ENCODE measurements at regions not wholly inside any gene's neighbourhood (a gene's known extent, or its start where the extent isn't known, plus 50 kb on each side); places are given as distances from the start of the nearest gene placed in this dataset.
"Not testable (repeated sequence)": the region's sequence is repeated elsewhere in the genome, so short reads cannot be mapped to it uniquely, and the experiment has no call there.

GRCh38 chr13:61215116-61215515 lies 200.5 kb downstream of the PCDH20 start:
- DNase-seq (ENCODE audit: low spot score): no peak

GRCh38 chr13:61214551-61214950 lies 201.1 kb downstream of the PCDH20 start:
- no peak for DNase-seq (ENCODE audit: low spot score)

- not testable (repeated sequence) for DNase-seq (ENCODE audit: low spot score)
Measured at GRCh38 chr13:61205898-61206297, 209.8 kb downstream of the PCDH20 start.

- no peak for DNase-seq (ENCODE audit: low spot score)
Measured at GRCh38 chr13:61204025-61204424, 211.6 kb downstream of the PCDH20 start.

GRCh38 chr13:61202042-61202441 lies 213.6 kb downstream of the PCDH20 start:
- DNase-seq (ENCODE audit: low spot score): no peak

GRCh38 chr13:61192826-61193225 lies 222.8 kb downstream of the PCDH20 start:
- DNase-seq (ENCODE audit: low spot score): no peak

GRCh38 chr13:61188057-61188456 lies 227.6 kb downstream of the PCDH20 start:
- no peak for DNase-seq (ENCODE audit: low spot score)

GRCh38 chr13:61187471-61187870 lies 228.2 kb downstream of the PCDH20 start:
- no peak for DNase-seq (ENCODE audit: low spot score)

- DNase-seq (ENCODE audit: low spot score): no peak
Measured at GRCh38 chr13:61183670-61184069, 232.0 kb downstream of the PCDH20 start.

GRCh38 chr13:61180234-61180633 lies 235.4 kb downstream of the PCDH20 start:
- DNase-seq (ENCODE audit: low spot score): no peak

- no peak for DNase-seq (ENCODE audit: low spot score)
Measured at GRCh38 chr13:61179741-61180140, 235.9 kb downstream of the PCDH20 start.

- no peak for DNase-seq (ENCODE audit: low spot score)
Measured at GRCh38 chr13:61170856-61171255, 244.8 kb downstream of the PCDH20 start.

GRCh38 chr13:61162636-61163035 lies 253.0 kb downstream of the PCDH20 start:
- DNase-seq (ENCODE audit: low spot score): no peak

- no peak for DNase-seq (ENCODE audit: low spot score)
Measured at GRCh38 chr13:61162106-61162505, 253.5 kb downstream of the PCDH20 start.

GRCh38 chr13:61156753-61157152 lies 258.9 kb downstream of the PCDH20 start:
- no peak for DNase-seq (ENCODE audit: low spot score)

GRCh38 chr13:61151062-61151461 lies 264.6 kb downstream of the PCDH20 start:
- DNase-seq (ENCODE audit: low spot score): no peak

- DNase-seq (ENCODE audit: low spot score): no peak
Measured at GRCh38 chr13:61149331-61149730, 266.3 kb downstream of the PCDH20 start.

- no peak for DNase-seq (ENCODE audit: low spot score)
Measured at GRCh38 chr13:61148691-61149315, 266.8 kb downstream of the PCDH20 start.

- DNase-seq (ENCODE audit: low spot score): no peak
Measured at GRCh38 chr13:61148211-61148610, 267.4 kb downstream of the PCDH20 start.

- DNase-seq (ENCODE audit: low spot score): no peak
Measured at GRCh38 chr13:61146571-61146970, 269.1 kb downstream of the PCDH20 start.

- no peak for DNase-seq (ENCODE audit: low spot score)
Measured at GRCh38 chr13:61146158-61146557, 269.5 kb downstream of the PCDH20 start.

- DNase-seq (ENCODE audit: low spot score): no peak
Measured at GRCh38 chr13:61144834-61145593, 270.6 kb downstream of the PCDH20 start.

- DNase-seq (ENCODE audit: low spot score): no peak
Measured at GRCh38 chr13:61144301-61144700, 271.3 kb downstream of the PCDH20 start.

- no peak for DNase-seq (ENCODE audit: low spot score)
Measured at GRCh38 chr13:61142506-61142905, 273.1 kb downstream of the PCDH20 start.

Data from HuH-7.5 (cell line).